Lung (tissue), 11 donors: ENCODE measurements at regions not wholly inside any gene's neighbourhood (a gene's known extent, or its start where the extent isn't known, plus 50 kb on each side); places are given as distances from the start of the nearest gene placed in this dataset.

Experiments
- ATAC-seq: fragments of 200-7000 bp; cut with Tn5 transposase; one replicate; pipeline ENCODE4 v1.9.1; 2020; ENCODE audit warnings: moderate number of reproducible peaks; ENCODE audit not compliant: insufficient read depth, low FRiP score
- DNase-seq, 3 donors: peaks; one replicate each; pipeline ENCODE4 v3.0.0-alpha.2; 2013 to 2017
- H3K27ac ChIP-seq, 2 donors: one replicate each; pipeline ENCODE4 v1.5.1; 2013; ENCODE audit warnings: mild to moderate bottlenecking in 2 of 2, moderate library complexity in 2 of 2, control low read depth in 1 of 2, inconsistent platforms in 1 of 2, low read depth in 1 of 2, low read length in 1 of 2
- H3K27me3 ChIP-seq, 3 donors: one replicate each; pipeline ENCODE4 v1.5.1; 2013; ENCODE audit warnings: low read length in 2 of 3; ENCODE audit not compliant: control insufficient read depth in 3 of 3, insufficient read depth in 3 of 3
- H3K36me3 ChIP-seq, 4 donors: one replicate each; pipeline ENCODE4 v1.5.1; 2013; ENCODE audit warnings: low read length in 4 of 4, mild to moderate bottlenecking in 1 of 4, moderate library complexity in 1 of 4; ENCODE audit not compliant: control insufficient read depth in 4 of 4, insufficient read depth in 4 of 4
- H3K4me1 ChIP-seq, 5 donors: one replicate each; pipeline ENCODE4 v1.5.1; 2013; ENCODE audit warnings: low read length in 5 of 5, mild to moderate bottlenecking in 2 of 5, moderate library complexity in 1 of 5; ENCODE audit not compliant: control insufficient read depth in 5 of 5, insufficient read depth in 5 of 5
- H3K4me3 ChIP-seq: one replicate; pipeline ENCODE4 v1.5.1; 2013; ENCODE audit warnings: mild to moderate bottlenecking, control low read depth, moderate library complexity
- H3K9ac ChIP-seq, 2 donors: one replicate each; pipeline ENCODE4 v1.5.1; 2013; ENCODE audit warnings: low read length in 2 of 2, control low read depth in 1 of 2; ENCODE audit not compliant: insufficient read depth in 1 of 2
- H3K9me3 ChIP-seq, 4 donors: one replicate each; pipeline ENCODE4 v1.5.1; 2013; ENCODE audit warnings: low read length in 3 of 4, mild to moderate bottlenecking in 1 of 4, moderate library complexity in 1 of 4; ENCODE audit not compliant: control insufficient read depth in 4 of 4, insufficient read depth in 3 of 4
- WGBS, 2 donors: extraction: QIAGEN DNeasy Blood & Tissue Kit; methylation state at CpG; one replicate each; pipeline ENCODE4 v1.1.7; 2013; 5-methylcytosine and 5-hydroxymethylcytosine counted together
- TF ChIP-seq, protein P1 (sequence below): IDR thresholded peaks from 2 replicates; pipeline ENCODE4 v1.5.1; 2012; ENCODE audit warnings: mild to moderate bottlenecking; ENCODE audit errors: control extremely low read depth, extremely low read depth
- donor health status: control.
- donor health status: control.
- donor health status: Bipolar disorder and iron deficiency.
- donor health status: healthy.
- donor health status: DM: yes; HTN: yes; CAD: no.

- Histone ChIP-seq H3K9me3 (peaks cover 0 to 8% (median under 1%) of the 10 kb centered on the region in 4 donors), H3K27me3 (no peaks in the 10 kb centered on the region), H3K9ac (no peak overlapping the region), H3K36me3 (no peaks in the 10 kb centered on the region), H3K4me3 (no peak overlapping the region), H3K27ac (no peak overlapping the region), H3K4me1 (no peaks in the 10 kb centered on the region)
- whole genome bisulfite sequencing, 2 donors: 78 to 86% methylated on average over 2 of the region's 2 CpGs
- TF ChIP-seq, protein P1, sequence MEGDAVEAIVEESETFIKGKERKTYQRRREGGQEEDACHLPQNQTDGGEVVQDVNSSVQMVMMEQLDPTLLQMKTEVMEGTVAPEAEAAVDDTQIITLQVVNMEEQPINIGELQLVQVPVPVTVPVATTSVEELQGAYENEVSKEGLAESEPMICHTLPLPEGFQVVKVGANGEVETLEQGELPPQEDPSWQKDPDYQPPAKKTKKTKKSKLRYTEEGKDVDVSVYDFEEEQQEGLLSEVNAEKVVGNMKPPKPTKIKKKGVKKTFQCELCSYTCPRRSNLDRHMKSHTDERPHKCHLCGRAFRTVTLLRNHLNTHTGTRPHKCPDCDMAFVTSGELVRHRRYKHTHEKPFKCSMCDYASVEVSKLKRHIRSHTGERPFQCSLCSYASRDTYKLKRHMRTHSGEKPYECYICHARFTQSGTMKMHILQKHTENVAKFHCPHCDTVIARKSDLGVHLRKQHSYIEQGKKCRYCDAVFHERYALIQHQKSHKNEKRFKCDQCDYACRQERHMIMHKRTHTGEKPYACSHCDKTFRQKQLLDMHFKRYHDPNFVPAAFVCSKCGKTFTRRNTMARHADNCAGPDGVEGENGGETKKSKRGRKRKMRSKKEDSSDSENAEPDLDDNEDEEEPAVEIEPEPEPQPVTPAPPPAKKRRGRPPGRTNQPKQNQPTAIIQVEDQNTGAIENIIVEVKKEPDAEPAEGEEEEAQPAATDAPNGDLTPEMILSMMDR: no peak
- ATAC-seq (no peak), DNase-seq (no peak)
Observed at GRCh38 chr4:28341784-28342183, 1481.1 kb downstream of the STIM2 start.

GRCh38 chr4:28350485-28350884, 1489.8 kb downstream of the STIM2 start:
- Histone ChIP-seq H3K27me3 (no peaks in the 10 kb centered on the region), H3K27ac (no peak overlapping the region), H3K9me3 (no peaks in the 10 kb centered on the region), H3K9ac (no peak overlapping the region), H3K4me3 (no peak overlapping the region), H3K4me1 (no peaks in the 10 kb centered on the region), H3K36me3 (no peaks in the 10 kb centered on the region)
- DNase-seq (no peak), ATAC-seq (no peak)
- TF ChIP-seq, protein P1: no peak

- DNase-seq (no peak), ATAC-seq (no peak)
- 0 to 2% methylated on average over 1 of the region's 1 CpG for WGBS, 2 donors
- Histone ChIP-seq H3K27ac (no peak overlapping the region), H3K27me3 (no peaks in the 10 kb centered on the region), H3K4me1 (no peaks in the 10 kb centered on the region), H3K9ac (no peak overlapping the region), H3K9me3 (no peaks in the 10 kb centered on the region), H3K36me3 (no peaks in the 10 kb centered on the region), H3K4me3 (no peak overlapping the region)
- TF ChIP-seq, protein P1: no peak
Observed at GRCh38 chr4:28351102-28351501, 1490.5 kb downstream of the STIM2 start.

GRCh38 chr4:28351826-28352225, 1491.2 kb downstream of the STIM2 start:
- Histone ChIP-seq H3K27me3 (no peaks in the 10 kb centered on the region), H3K9me3 (no peaks in the 10 kb centered on the region), H3K4me1 (no peaks in the 10 kb centered on the region), H3K36me3 (no peaks in the 10 kb centered on the region), H3K9ac (no peak overlapping the region), H3K27ac (no peak overlapping the region), H3K4me3 (no peak overlapping the region)
- TF ChIP-seq, protein P1: no peak
- ATAC-seq: no peak
- no peak for DNase-seq
- 88 to 93% methylated on average over 4 of the region's 4 CpGs for WGBS, 2 donors
